Neural progenitor cell (in vitro differentiated cells): ENCODE measurements at regions not wholly inside any gene's neighbourhood (a gene's known extent, or its start where the extent isn't known, plus 50 kb on each side); places are given as distances from the start of the nearest gene placed in this dataset.

Experiments
- CTCF ChIP-seq: fragments of 200-600 bp; sonication (generic); IDR thresholded peaks from 2 replicates; pipeline ENCODE4 v1.5.1; 2017; ENCODE audit warnings: antibody characterized with exemption, mild to moderate bottlenecking
- EZH2 ChIP-seq: fragments of 200-600 bp; sonication (generic); IDR thresholded peaks from 2 replicates; pipeline ENCODE4 v1.6.1; 2017; ENCODE audit warnings: antibody characterized with exemption, mild to moderate bottlenecking, moderate library complexity
- EZH2phosphoT487 ChIP-seq: fragments of 200-600 bp; sonication (generic); IDR thresholded peaks from 2 replicates; pipeline ENCODE4 v1.6.1; 2017; ENCODE audit warnings: antibody characterized with exemption

- TF ChIP-seq CTCF (no peak), EZH2phosphoT487 (no peak), EZH2 (no peak)
These were observed 161.5 kb downstream of the DEPDC1B start for GRCh38 chr5:60538426-60538825.
